IgD-negative memory B cell (primary cell): ENCODE measurements at regions not wholly inside any gene's neighbourhood (a gene's known extent, or its start where the extent isn't known, plus 50 kb on each side); places are given as distances from the start of the nearest gene placed in this dataset.

Experiments used
- H3K27ac Mint-ChIP-seq, 3 donors: one replicate each; pipeline ENCODE4 v1.8.0; 2020 to 2022; ENCODE audit warnings: mild to moderate bottlenecking in 3 of 3, mixed read lengths in 3 of 3, moderate library complexity in 1 of 3
- H3K27me3 Mint-ChIP-seq: one replicate; pipeline ENCODE4 v1.8.0; 2021; ENCODE audit warnings: mixed read lengths
- H3K36me3 Mint-ChIP-seq: one replicate; pipeline ENCODE4 v1.8.0; 2020; ENCODE audit warnings: mild to moderate bottlenecking, mixed read lengths
- H3K4me1 Mint-ChIP-seq, 3 donors: one replicate each; pipeline ENCODE4 v1.8.0; 2020 to 2022; ENCODE audit warnings: mixed read lengths in 3 of 3, mild to moderate bottlenecking in 1 of 3
- H3K4me3 Mint-ChIP-seq, 4 donors: one replicate each; pipeline ENCODE4 v1.8.0; 2020 to 2022; ENCODE audit warnings: mild to moderate bottlenecking in 4 of 4, mixed read lengths in 4 of 4, moderate library complexity in 3 of 4
- H3K9me3 Mint-ChIP-seq, 3 donors: one replicate each; pipeline ENCODE4 v1.8.0; 2020 to 2021; ENCODE audit warnings: mixed read lengths in 3 of 3, mild to moderate bottlenecking in 1 of 3

GRCh38 chr3:25130724-25131520 lies 297.1 kb upstream of the RARB start:
- peaks cover 2 to 11% (median 11%) of the 10 kb centered on the region in 3 donors for H3K9me3 Mint-ChIP-seq
- no peaks in the 10 kb centered on the region for H3K27me3 Mint-ChIP-seq
- no peak overlapping the region for H3K4me3 Mint-ChIP-seq
- H3K36me3 Mint-ChIP-seq, result no peaks in the 10 kb centered on the region
- peak overlapping the region in 1 of 3 donors; percentile 26 for H3K27ac Mint-ChIP-seq
- H3K4me1 Mint-ChIP-seq, result no peaks in the 10 kb centered on the region

- Mint-ChIP-seq H3K27ac (no peak overlapping the region), H3K27me3 (no peaks in the 10 kb centered on the region), H3K4me1 (no peaks in the 10 kb centered on the region), H3K4me3 (no peak overlapping the region), H3K9me3 (peaks cover 3 to 7% (median 3%) of the 10 kb centered on the region in 3 donors), H3K36me3 (no peaks in the 10 kb centered on the region)
Observed at GRCh38 chr3:25133588-25133987, 294.5 kb upstream of the RARB start.

GRCh38 chr3:25137606-25138005 lies 290.5 kb upstream of the RARB start:
- Mint-ChIP-seq H3K4me3 (no peak overlapping the region), H3K27me3 (no peaks in the 10 kb centered on the region), H3K9me3 (peaks cover 3 to 12% (median 4%) of the 10 kb centered on the region in 3 donors), H3K27ac (no peak overlapping the region), H3K36me3 (no peaks in the 10 kb centered on the region), H3K4me1 (no peaks in the 10 kb centered on the region)

DNA sequence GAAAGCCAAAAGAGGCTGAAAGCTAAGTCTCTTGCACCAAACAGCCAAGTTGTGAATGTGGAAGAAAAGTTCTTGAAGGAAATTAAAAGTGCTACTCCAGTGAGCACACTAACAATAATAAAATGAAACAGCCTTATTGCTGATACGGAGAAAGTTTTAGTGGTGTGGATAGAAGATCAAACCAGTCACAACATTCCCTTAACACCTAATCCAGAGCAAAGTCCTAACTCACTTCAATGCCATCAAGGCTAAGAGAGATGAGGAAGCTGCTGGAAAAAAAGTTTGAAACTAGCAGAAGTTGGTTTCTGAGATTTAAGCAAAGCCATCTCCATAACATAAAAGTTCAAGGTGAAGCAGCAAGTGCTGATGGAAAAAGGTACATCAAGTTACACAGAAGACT lies 288.8 kb upstream of the RARB start:
- no peaks in the 10 kb centered on the region for H3K27me3 Mint-ChIP-seq
- H3K4me1 Mint-ChIP-seq, result no peaks in the 10 kb centered on the region
- H3K4me3 Mint-ChIP-seq, result no peak overlapping the region
- no peak overlapping the region for H3K27ac Mint-ChIP-seq
- H3K9me3 Mint-ChIP-seq, result peaks cover 3 to 11% (median 9%) of the 10 kb centered on the region in 3 donors
- no peaks in the 10 kb centered on the region for H3K36me3 Mint-ChIP-seq

DNA sequence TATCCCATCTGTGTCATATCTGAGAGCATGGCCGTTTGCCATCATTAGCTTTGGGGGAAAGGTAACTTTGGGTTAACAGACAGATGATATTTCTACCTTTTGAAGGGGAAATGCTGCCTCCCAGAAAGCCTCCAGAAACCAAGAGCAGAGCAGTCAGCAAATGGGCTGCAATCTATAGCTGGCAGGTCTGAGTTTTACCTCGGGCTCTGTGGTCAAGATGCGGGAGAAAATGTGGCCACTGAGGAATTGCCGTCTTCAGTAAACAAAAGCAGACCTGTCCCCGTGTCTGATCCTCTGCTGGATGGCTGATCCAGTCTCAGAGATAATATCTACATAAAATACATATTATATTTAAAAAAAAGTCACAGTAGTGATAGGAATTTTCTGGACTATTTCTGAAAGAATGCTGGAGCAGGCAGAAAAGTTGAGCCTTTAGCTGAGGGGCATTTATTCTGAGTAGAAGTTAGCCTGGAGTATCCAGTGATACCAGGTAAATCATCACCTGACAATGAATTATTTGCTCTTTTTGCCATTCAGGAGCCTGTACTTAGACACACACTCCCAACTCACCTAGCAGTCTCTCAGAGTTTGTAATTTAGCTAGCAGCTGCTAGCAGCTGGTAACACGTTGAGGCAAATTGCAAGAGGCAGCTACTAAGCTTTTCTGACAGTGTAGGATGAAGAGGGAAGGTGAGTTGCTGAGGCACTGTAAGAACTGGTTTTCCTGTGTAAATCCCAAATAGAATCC lies 285.3 kb upstream of the RARB start:
- H3K36me3 Mint-ChIP-seq, result no peaks in the 10 kb centered on the region
- H3K4me1 Mint-ChIP-seq, result no peaks in the 10 kb centered on the region
- no peak overlapping the region for H3K4me3 Mint-ChIP-seq
- H3K27ac Mint-ChIP-seq, result no peak overlapping the region
- no peaks in the 10 kb centered on the region for H3K27me3 Mint-ChIP-seq
- peaks cover 0 to 15% (median 7%) of the 10 kb centered on the region in 3 donors for H3K9me3 Mint-ChIP-seq

- Mint-ChIP-seq H3K9me3 (peaks cover 0 to 15% (median 7%) of the 10 kb centered on the region in 3 donors), H3K4me1 (no peaks in the 10 kb centered on the region), H3K4me3 (no peak overlapping the region), H3K36me3 (no peaks in the 10 kb centered on the region), H3K27me3 (no peaks in the 10 kb centered on the region), H3K27ac (no peak overlapping the region)
Observed at GRCh38 chr3:25143356-25144025, 284.6 kb upstream of the RARB start.

DNA sequence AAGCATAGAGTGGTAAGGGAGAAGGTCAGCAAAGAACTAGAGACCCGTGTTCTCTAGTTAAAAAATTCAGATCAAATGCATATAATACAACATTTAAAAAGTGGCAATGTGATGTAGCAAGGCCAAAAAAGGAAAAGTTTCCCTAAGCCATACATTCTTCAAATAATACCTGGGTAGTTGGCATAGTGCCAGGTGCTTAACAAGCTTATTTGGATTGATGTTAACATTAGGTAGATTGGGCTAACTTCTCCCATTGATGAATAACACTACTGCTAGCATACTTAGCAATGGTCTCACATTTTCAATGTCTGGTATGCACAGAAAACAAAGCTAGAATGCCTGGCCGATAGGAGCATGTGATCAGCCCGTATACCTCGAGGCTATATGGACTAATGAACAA lies 283.6 kb upstream of the RARB start:
- no peaks in the 10 kb centered on the region for H3K27me3 Mint-ChIP-seq
- no peaks in the 10 kb centered on the region for H3K4me1 Mint-ChIP-seq
- H3K4me3 Mint-ChIP-seq, result no peak overlapping the region
- peaks cover 0 to 15% (median 7%) of the 10 kb centered on the region in 3 donors for H3K9me3 Mint-ChIP-seq
- H3K27ac Mint-ChIP-seq, result no peak overlapping the region
- no peaks in the 10 kb centered on the region for H3K36me3 Mint-ChIP-seq

- peaks cover 0 to 15% (median 5%) of the 10 kb centered on the region in 3 donors for H3K9me3 Mint-ChIP-seq
Observed at GRCh38 chr3:25145176-25145575, 282.9 kb upstream of the RARB start.

DNA sequence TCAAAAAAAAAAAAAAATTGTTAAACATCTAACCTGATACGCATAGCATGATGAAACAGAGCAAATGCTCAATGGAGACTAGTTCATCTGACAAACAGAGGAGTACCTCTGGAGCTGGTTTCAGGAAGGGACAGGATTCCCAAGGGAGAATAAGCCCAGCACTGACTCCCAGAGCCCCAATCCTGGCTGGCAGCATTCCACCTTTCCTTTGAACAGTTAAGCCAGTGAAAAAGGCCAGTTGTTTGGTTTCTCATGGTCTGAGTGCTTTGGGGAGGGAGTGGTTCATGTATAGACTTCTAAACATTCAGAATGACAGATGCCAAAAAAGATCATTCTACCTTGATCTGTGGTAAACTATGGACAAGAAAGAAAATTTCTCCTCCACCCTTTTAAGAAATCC lies 277.9 kb upstream of the RARB start:
- Mint-ChIP-seq H3K36me3 (no peaks in the 10 kb centered on the region), H3K27ac (no peak overlapping the region), H3K27me3 (no peaks in the 10 kb centered on the region), H3K9me3 (peaks cover 0 to 7% (median 0%) of the 10 kb centered on the region in 3 donors), H3K4me3 (no peak overlapping the region), H3K4me1 (no peaks in the 10 kb centered on the region)

More at GRCh38 chr3:25145176-25145575, 282.9 kb upstream of the RARB start:
- no peaks in the 10 kb centered on the region for H3K27me3 Mint-ChIP-seq
- no peak overlapping the region for H3K4me3 Mint-ChIP-seq
- no peaks in the 10 kb centered on the region for H3K4me1 Mint-ChIP-seq
- H3K36me3 Mint-ChIP-seq, result no peaks in the 10 kb centered on the region
- no peak overlapping the region for H3K27ac Mint-ChIP-seq

- Mint-ChIP-seq H3K36me3 (no peaks in the 10 kb centered on the region), H3K27ac (no peak overlapping the region), H3K27me3 (no peaks in the 10 kb centered on the region), H3K9me3 (peaks cover 0 to 3% (median 3%) of the 10 kb centered on the region in 3 donors), H3K4me3 (no peak overlapping the region), H3K4me1 (no peaks in the 10 kb centered on the region)
Observed at GRCh38 chr3:25151281-25151902, 276.7 kb upstream of the RARB start.

DNA sequence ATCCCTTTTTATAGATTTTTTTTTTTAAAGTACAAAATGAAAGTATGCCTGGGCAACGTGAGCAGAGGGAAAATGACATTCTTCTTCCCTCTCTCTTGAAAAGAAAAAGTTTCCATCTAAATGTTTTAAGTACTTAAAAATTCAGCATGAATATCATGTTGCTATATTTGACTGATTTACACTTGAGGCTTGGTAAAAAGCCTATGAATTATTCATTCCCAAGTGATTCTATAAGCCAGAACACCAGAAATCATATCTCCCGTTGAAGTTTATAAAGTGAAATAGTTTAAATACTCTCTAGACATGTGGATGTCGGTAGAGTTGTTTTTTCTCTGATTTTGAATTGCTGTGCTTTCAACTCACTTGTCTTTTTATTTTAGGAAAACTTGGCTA lies 276.2 kb upstream of the RARB start:
- Mint-ChIP-seq H3K9me3 (peaks cover 0 to 3% (median 3%) of the 10 kb centered on the region in 3 donors), H3K4me1 (no peaks in the 10 kb centered on the region), H3K4me3 (no peak overlapping the region), H3K27me3 (no peaks in the 10 kb centered on the region), H3K27ac (no peak overlapping the region), H3K36me3 (no peaks in the 10 kb centered on the region)

- no peak overlapping the region for H3K4me3 Mint-ChIP-seq
- H3K9me3 Mint-ChIP-seq, result peaks cover 0 to 3% (median 0%) of the 10 kb centered on the region in 3 donors
- no peaks in the 10 kb centered on the region for H3K4me1 Mint-ChIP-seq
- H3K27ac Mint-ChIP-seq, result no peak overlapping the region
- no peaks in the 10 kb centered on the region for H3K36me3 Mint-ChIP-seq
- no peaks in the 10 kb centered on the region for H3K27me3 Mint-ChIP-seq
Observed at GRCh38 chr3:25153136-25153535, 274.9 kb upstream of the RARB start.

- Mint-ChIP-seq H3K27me3 (no peaks in the 10 kb centered on the region), H3K4me3 (no peak overlapping the region), H3K36me3 (no peaks in the 10 kb centered on the region), H3K27ac (no peak overlapping the region), H3K4me1 (no peaks in the 10 kb centered on the region), H3K9me3 (peaks cover 0 to 3% (median 0%) of the 10 kb centered on the region in 3 donors)
Observed at GRCh38 chr3:25153561-25153960, 274.5 kb upstream of the RARB start.

DNA sequence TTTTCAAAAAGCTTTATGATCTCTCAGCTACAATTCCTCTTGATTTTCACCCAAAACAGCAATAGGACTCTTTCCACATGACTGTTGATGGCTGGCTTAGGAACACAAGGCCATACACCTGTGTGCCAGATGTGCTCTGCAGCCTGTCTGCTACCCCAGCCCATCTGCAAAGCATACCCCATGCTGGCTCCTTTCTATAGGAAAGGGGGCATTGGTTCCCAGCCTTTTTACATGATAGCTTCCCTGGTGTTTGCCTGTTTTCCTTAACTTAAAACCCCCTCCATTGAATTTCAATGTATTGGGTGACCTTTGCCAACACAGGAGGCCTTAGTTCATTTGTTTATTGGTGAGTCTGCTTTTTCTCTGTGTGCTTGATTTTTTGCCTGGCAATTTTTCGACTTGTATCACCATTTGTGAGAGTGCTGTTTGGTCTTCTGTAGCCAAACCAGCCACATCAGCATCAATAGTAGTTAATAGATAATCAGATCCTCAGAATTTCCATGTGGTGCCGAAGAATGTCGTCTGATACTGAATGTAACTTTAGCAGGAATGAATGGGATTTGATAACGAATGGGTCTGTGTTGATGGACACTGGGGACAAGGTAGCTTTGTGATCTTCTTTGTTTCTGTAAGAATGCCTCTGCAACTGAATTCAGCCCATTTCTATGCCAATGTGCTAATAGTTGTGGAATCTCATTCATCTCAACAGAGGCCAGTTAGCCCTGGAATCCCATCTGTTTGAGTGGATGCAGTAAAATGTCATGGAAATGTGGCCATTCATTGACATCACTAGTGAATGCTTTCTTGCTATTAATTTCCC lies 272.2 kb upstream of the RARB start:
- Mint-ChIP-seq H3K9me3 (peaks cover 0 to 4% (median 3%) of the 10 kb centered on the region in 3 donors), H3K27me3 (no peaks in the 10 kb centered on the region), H3K4me1 (no peaks in the 10 kb centered on the region), H3K4me3 (no peak overlapping the region), H3K36me3 (no peaks in the 10 kb centered on the region), H3K27ac (no peak overlapping the region)
